H1 (cell line): ENCODE measurements at regions not wholly inside any gene's neighbourhood (a gene's known extent, or its start where the extent isn't known, plus 50 kb on each side); places are given as distances from the start of the nearest gene placed in this dataset.

Experiments used
- EP300 ChIP-seq, 2 experiments: IDR thresholded peaks; 1 replicate in 1 of 2; 2 replicates in 1 of 2; pipeline ENCODE4 v1.6.1; 2011 to 2012; ENCODE audit warnings: low read depth in 2 of 2, low read length in 2 of 2, mild to moderate bottlenecking in 2 of 2, borderline replicate concordance in 1 of 2, inconsistent platforms in 1 of 2, moderate library complexity in 1 of 2
- NRF1 ChIP-seq: IDR thresholded peaks from 2 replicates; pipeline ENCODE4 v1.6.1; 2011; ENCODE audit warnings: mild to moderate bottlenecking, low read depth, low read length, improper control_type of control experiment
- POU5F1 ChIP-seq: IDR thresholded peaks from 2 replicates; pipeline ENCODE4 v1.6.1; 2011; ENCODE audit warnings: low read depth, mild to moderate bottlenecking, low read length, moderate library complexity
- SP1 ChIP-seq: IDR thresholded peaks from 2 replicates; pipeline ENCODE4 v1.6.1; 2011; ENCODE audit warnings: low read depth, low read length
- TAF1 ChIP-seq: IDR thresholded peaks from 2 replicates; pipeline ENCODE4 v1.6.1; 2011; ENCODE audit warnings: mild to moderate bottlenecking, low read depth, low read length

DNA sequence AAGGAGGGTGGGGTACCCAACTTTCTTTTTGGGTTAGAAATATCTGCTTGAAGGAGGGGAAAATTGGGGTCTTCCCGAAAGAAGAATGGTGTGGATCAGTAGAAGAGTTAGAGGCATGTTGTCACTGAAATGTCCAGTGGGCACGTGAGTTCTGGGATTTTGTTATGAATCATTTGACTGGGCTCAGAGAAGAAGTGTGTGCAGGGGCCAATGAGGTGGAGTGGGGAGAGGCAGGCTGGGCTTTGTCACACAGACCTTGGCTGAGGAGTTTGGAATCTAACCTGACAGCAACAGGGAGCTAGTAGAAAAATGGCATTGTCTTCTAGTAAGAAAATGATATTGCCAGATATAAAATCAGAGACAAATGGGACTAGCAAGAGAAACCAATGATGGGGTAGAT, 436.8 kb downstream of the MFSD1 start (continued):
- TF ChIP-seq POU5F1, result no peak
- TF ChIP-seq TAF1, result no peak
- TF ChIP-seq EP300 (IDR thresholded peaks at IDR 0.05; ENCODE audit: borderline replicate concordance in 1 of 2, low read depth in 2 of 2, low read length in 2 of 2), result no peak
- TF ChIP-seq SP1, result no peak
- TF ChIP-seq NRF1, result no peak
